Trophoblast cell (in vitro differentiated cells and primary cell): ENCODE measurements at regions not wholly inside any gene's neighbourhood (a gene's known extent, or its start where the extent isn't known, plus 50 kb on each side); places are given as distances from the start of the nearest gene placed in this dataset.

Experiments used
- DNase-seq, 2 donors: peaks; one replicate each; pipeline ENCODE4 v3.0.0-alpha.2; 2016
- H2AFZ ChIP-seq: 2 replicates; pipeline ENCODE4 v1.6.1; 2013; ENCODE audit warnings: low read length, moderate library complexity, mild to moderate bottlenecking; ENCODE audit not compliant: insufficient read depth, poor library complexity
- H2AK5ac ChIP-seq: 2 replicates; pipeline ENCODE4 v1.6.1; 2013; ENCODE audit warnings: mild to moderate bottlenecking, low read length
- H2BK120ac ChIP-seq: 2 replicates; pipeline ENCODE4 v1.6.1; 2013; ENCODE audit warnings: low read length, mild to moderate bottlenecking, moderate library complexity; ENCODE audit not compliant: insufficient read depth, poor library complexity
- H2BK12ac ChIP-seq: 2 replicates; pipeline ENCODE4 v1.6.1; 2013; ENCODE audit warnings: mild to moderate bottlenecking, low read length, moderate library complexity
- H2BK5ac ChIP-seq: 2 replicates; pipeline ENCODE4 v1.6.1; 2013; ENCODE audit warnings: low read length, low read depth, moderate library complexity, mild to moderate bottlenecking; ENCODE audit not compliant: poor library complexity
- H3K14ac ChIP-seq: 2 replicates; pipeline ENCODE4 v1.6.1; 2013; ENCODE audit warnings: mild to moderate bottlenecking, low read length
- H3K18ac ChIP-seq: 2 replicates; pipeline ENCODE4 v1.6.1; 2013; ENCODE audit warnings: mild to moderate bottlenecking, low read length
- H3K23ac ChIP-seq: 2 replicates; pipeline ENCODE4 v1.6.1; 2013; ENCODE audit warnings: low read length
- H3K27ac ChIP-seq: 2 replicates; pipeline ENCODE4 v1.5.1; 2013; ENCODE audit warnings: low read depth, mild to moderate bottlenecking, inconsistent platforms, low read length, moderate library complexity
- H3K27me3 ChIP-seq: 2 replicates; pipeline ENCODE4 v1.6.1; 2013; ENCODE audit warnings: inconsistent platforms, mild to moderate bottlenecking, low read length, moderate library complexity; ENCODE audit not compliant: insufficient read depth
- H3K36me3 ChIP-seq, 2 experiments: 1 replicate in 1 of 2; 2 replicates in 1 of 2; pipeline ENCODE4 v1.6.1; 2013; ENCODE audit warnings: low read length in 2 of 2, mild to moderate bottlenecking in 2 of 2, moderate library complexity in 1 of 2; ENCODE audit not compliant: insufficient read depth in 2 of 2, control insufficient read depth in 1 of 2
- H3K4ac ChIP-seq: 2 replicates; pipeline ENCODE4 v1.6.1; 2013; ENCODE audit warnings: low read depth, mild to moderate bottlenecking, low read length, moderate library complexity
- H3K4me1 ChIP-seq, 2 experiments: 1 replicate in 1 of 2; 2 replicates in 1 of 2; pipeline ENCODE4 v1.6.1; 2013; ENCODE audit warnings: low read length in 2 of 2, mild to moderate bottlenecking in 2 of 2, moderate library complexity in 1 of 2; ENCODE audit not compliant: insufficient read depth in 2 of 2, control insufficient read depth in 1 of 2
- H3K4me2 ChIP-seq: 2 replicates; pipeline ENCODE4 v1.6.1; 2013; ENCODE audit warnings: inconsistent platforms, mild to moderate bottlenecking, low read length, moderate library complexity
- H3K4me3 ChIP-seq: 2 replicates; pipeline ENCODE4 v1.5.1; 2013; ENCODE audit warnings: mild to moderate bottlenecking, low read depth, low read length, inconsistent platforms
- H3K79me1 ChIP-seq: one replicate; pipeline ENCODE4 v1.6.1; 2013; ENCODE audit warnings: low read length
- H3K79me2 ChIP-seq: 2 replicates; pipeline ENCODE4 v1.6.1; 2013; ENCODE audit warnings: low read length, mild to moderate bottlenecking; ENCODE audit not compliant: control insufficient read depth, insufficient read depth, poor library complexity
- H3K9ac ChIP-seq: 2 replicates; pipeline ENCODE4 v1.6.1; 2013; ENCODE audit warnings: mild to moderate bottlenecking, low read length
- H3K9me3 ChIP-seq: 2 replicates; pipeline ENCODE4 v1.6.1; 2013; ENCODE audit warnings: low read depth, mild to moderate bottlenecking, control low read depth, inconsistent platforms, low read length; ENCODE audit not compliant: insufficient read depth
- H4K12ac ChIP-seq: 2 replicates; pipeline ENCODE4 v1.6.1; 2013; ENCODE audit warnings: low read depth, mild to moderate bottlenecking, low read length, moderate library complexity
- H4K8ac ChIP-seq: 2 replicates; pipeline ENCODE4 v1.6.1; 2013; ENCODE audit warnings: low read depth, mild to moderate bottlenecking, low read length, moderate library complexity
- H4K91ac ChIP-seq: one replicate; pipeline ENCODE4 v1.6.1; 2013; ENCODE audit warnings: low read depth, mild to moderate bottlenecking, low read length, moderate library complexity
- WGBS: extraction: QIAGEN DNeasy Blood & Tissue Kit; methylation state at CpG from one replicate; pipeline ENCODE4 v1.1.7; 2013; ENCODE audit warnings: missing lambda C conversion rate; ENCODE audit not compliant: insufficient read length, insufficient coverage; ENCODE audit errors: extremely low coverage; 5-methylcytosine and 5-hydroxymethylcytosine counted together

GRCh38 chr2:19416784-19417684 lies 58.6 kb upstream of the OSR1 start:
- H3K4ac ChIP-seq = no peak overlapping the region
- no peak overlapping the region for H2BK5ac ChIP-seq
- no peak overlapping the region for H3K27ac ChIP-seq
- H2AFZ ChIP-seq = no peak overlapping the region
- H2BK120ac ChIP-seq = no peak overlapping the region
- no peak overlapping the region for H4K12ac ChIP-seq
- no peak overlapping the region for H3K23ac ChIP-seq
- peak in 1 of 2 donors; percentile 4 for DNase-seq
- no peak overlapping the region for H3K9ac ChIP-seq
- no peak overlapping the region for H2BK12ac ChIP-seq
- WGBS = no CpG with 5 or more reads among the region's 3 CpGs
- H3K4me1 ChIP-seq = no peaks in the 10 kb centered on the region
- H4K91ac ChIP-seq = no peak overlapping the region
- H3K4me3 ChIP-seq = no peak overlapping the region
- H3K18ac ChIP-seq = no peak overlapping the region
- no peaks in the 10 kb centered on the region for H3K9me3 ChIP-seq
- H3K27me3 ChIP-seq = no peaks in the 10 kb centered on the region
- no peaks in the 10 kb centered on the region for H3K79me2 ChIP-seq
- H3K14ac ChIP-seq = no peak overlapping the region
- no peak overlapping the region for H4K8ac ChIP-seq
- H2AK5ac ChIP-seq = no peak overlapping the region
- no peaks in the 10 kb centered on the region for H3K36me3 ChIP-seq
- H3K79me1 ChIP-seq = no peaks in the 10 kb centered on the region
- no peak overlapping the region for H3K4me2 ChIP-seq

- H3K4me2 ChIP-seq = no peak overlapping the region
- H3K79me2 ChIP-seq = no peaks in the 10 kb centered on the region
- DNase-seq = no peak
- no peak overlapping the region for H2AFZ ChIP-seq
- WGBS = no CpG with 5 or more reads among the region's 2 CpGs
- H4K12ac ChIP-seq = no peak overlapping the region
- no peak overlapping the region for H3K4me3 ChIP-seq
- no peak overlapping the region for H2BK5ac ChIP-seq
- no peak overlapping the region for H3K4ac ChIP-seq
- no peak overlapping the region for H4K8ac ChIP-seq
- no peak overlapping the region for H3K23ac ChIP-seq
- no peak overlapping the region for H2BK12ac ChIP-seq
- H3K36me3 ChIP-seq = no peaks in the 10 kb centered on the region
- H2BK120ac ChIP-seq = no peak overlapping the region
- no peak overlapping the region for H2AK5ac ChIP-seq
- no peak overlapping the region for H3K9ac ChIP-seq
- no peak overlapping the region for H3K18ac ChIP-seq
- H4K91ac ChIP-seq = no peak overlapping the region
- H3K27ac ChIP-seq = no peak overlapping the region
- H3K27me3 ChIP-seq = no peaks in the 10 kb centered on the region
- H3K4me1 ChIP-seq = no peaks in the 10 kb centered on the region
- H3K9me3 ChIP-seq = no peaks in the 10 kb centered on the region
- no peaks in the 10 kb centered on the region for H3K79me1 ChIP-seq
- H3K14ac ChIP-seq = no peak overlapping the region
Observed at GRCh38 chr2:19416083-19416482, 57.7 kb upstream of the OSR1 start.

- H3K4me1 ChIP-seq = no peaks in the 10 kb centered on the region
- H3K4ac ChIP-seq = no peak overlapping the region
- no peak overlapping the region for H3K14ac ChIP-seq
- H2AK5ac ChIP-seq = no peak overlapping the region
- H3K27me3 ChIP-seq = no peaks in the 10 kb centered on the region
- H2BK12ac ChIP-seq = no peak overlapping the region
- H3K9ac ChIP-seq = no peak overlapping the region
- H3K4me3 ChIP-seq = no peak overlapping the region
- H3K18ac ChIP-seq = no peak overlapping the region
- no peak overlapping the region for H3K4me2 ChIP-seq
- WGBS = no CpG with 5 or more reads among the region's 2 CpGs
- no peaks in the 10 kb centered on the region for H3K79me1 ChIP-seq
- no peak overlapping the region for H2AFZ ChIP-seq
- no peak overlapping the region for H3K27ac ChIP-seq
- DNase-seq = peak; percentile 12 to 69
- no peak overlapping the region for H3K23ac ChIP-seq
- H4K12ac ChIP-seq = no peak overlapping the region
- H4K91ac ChIP-seq = no peak overlapping the region
- H3K36me3 ChIP-seq = no peaks in the 10 kb centered on the region
- no peak overlapping the region for H2BK5ac ChIP-seq
- H2BK120ac ChIP-seq = no peak overlapping the region
- H3K79me2 ChIP-seq = no peaks in the 10 kb centered on the region
- H4K8ac ChIP-seq = no peak overlapping the region
- H3K9me3 ChIP-seq = no peaks in the 10 kb centered on the region
Observed at GRCh38 chr2:19409046-19409445, 50.6 kb upstream of the OSR1 start.

- no peak overlapping the region for H3K9ac ChIP-seq
- no peaks in the 10 kb centered on the region for H3K79me2 ChIP-seq
- no peak overlapping the region for H2BK12ac ChIP-seq
- H4K91ac ChIP-seq = no peak overlapping the region
- H2AFZ ChIP-seq = no peak overlapping the region
- no peak overlapping the region for H3K4me3 ChIP-seq
- no peaks in the 10 kb centered on the region for H3K4me1 ChIP-seq
- H2BK5ac ChIP-seq = no peak overlapping the region
- H4K12ac ChIP-seq = no peak overlapping the region
- H3K36me3 ChIP-seq = no peaks in the 10 kb centered on the region
- no peak overlapping the region for H3K18ac ChIP-seq
- no peak overlapping the region for H2BK120ac ChIP-seq
- DNase-seq = peak; percentile 3 to 64
- no peak overlapping the region for H3K4ac ChIP-seq
- no peak overlapping the region for H3K23ac ChIP-seq
- no peak overlapping the region for H3K4me2 ChIP-seq
- H4K8ac ChIP-seq = no peak overlapping the region
- H3K14ac ChIP-seq = no peak overlapping the region
- no peaks in the 10 kb centered on the region for H3K9me3 ChIP-seq
- H2AK5ac ChIP-seq = no peak overlapping the region
- no peaks in the 10 kb centered on the region for H3K79me1 ChIP-seq
- no peak overlapping the region for H3K27ac ChIP-seq
- no peaks in the 10 kb centered on the region for H3K27me3 ChIP-seq
Observed at GRCh38 chr2:19408592-19408991, 50.2 kb upstream of the OSR1 start.
